ENCODE measurements at regions not wholly inside any gene's neighbourhood (a gene's known extent, or its start where the extent isn't known, plus 50 kb on each side); places are given as distances from the start of the nearest gene placed in this dataset.

- TF ChIP-seq PPARA (CRISPR knock-in tag; IDR thresholded peaks at IDR 0.05; ENCODE audit: borderline replicate concordance) (no peak), TSHZ2 (CRISPR knock-in tag; IDR thresholded peaks at IDR 0.05) (no peak), ZC3H10 (CRISPR knock-in tag; IDR thresholded peaks at IDR 0.05) (no peak), TCF4 (CRISPR knock-in tag; IDR thresholded peaks at IDR 0.05; ENCODE audit: borderline replicate concordance) (no peak), SNAI2 (CRISPR knock-in tag; IDR thresholded peaks at IDR 0.05) (no peak), ARNTL (CRISPR knock-in tag; IDR thresholded peaks at IDR 0.05; ENCODE audit: borderline replicate concordance, low read depth) (no peak), RARB (CRISPR knock-in tag; IDR thresholded peaks at IDR 0.05) (no peak), CSRNP3 (CRISPR knock-in tag; IDR thresholded peaks at IDR 0.05) (no peak), ZNF70 (CRISPR knock-in tag; IDR thresholded peaks at IDR 0.05) (no peak), ZNF8 (CRISPR knock-in tag; IDR thresholded peaks at IDR 0.05) (no peak), POU6F1 (CRISPR knock-in tag; IDR thresholded peaks at IDR 0.05; ENCODE audit: borderline replicate concordance, low read depth) (no peak), TOX (CRISPR knock-in tag; IDR thresholded peaks at IDR 0.05; ENCODE audit: borderline replicate concordance) (no peak), BACH2 (CRISPR knock-in tag; IDR thresholded peaks at IDR 0.05; ENCODE audit: borderline replicate concordance) (no peak)
These were observed 415.8 kb downstream of the PREX1 start for GRCh38 chr20:48411919-48412522.

All from SK-N-SH treated with all-trans-retinoic acid at 6 μM for 48 hours (cell line).